GM20000 (cell line): ENCODE measurements at regions not wholly inside any gene's neighbourhood (a gene's known extent, or its start where the extent isn't known, plus 50 kb on each side); places are given as distances from the start of the nearest gene placed in this dataset.
A peak's percentile ranks its signal among the peaks of the same experiment; 100 is the strongest.

Source experiments
- DNase-seq: peaks from one replicate; pipeline ENCODE4 v3.0.0; 2012; ENCODE audit warnings: low spot score
- TF ChIP-seq, protein P1 (sequence below): IDR thresholded peaks from 2 replicates; pipeline ENCODE4 v1.5.1; 2012; ENCODE audit warnings: mild to moderate bottlenecking, control low read depth; ENCODE audit errors: extremely low read depth, missing control alignments

DNA sequence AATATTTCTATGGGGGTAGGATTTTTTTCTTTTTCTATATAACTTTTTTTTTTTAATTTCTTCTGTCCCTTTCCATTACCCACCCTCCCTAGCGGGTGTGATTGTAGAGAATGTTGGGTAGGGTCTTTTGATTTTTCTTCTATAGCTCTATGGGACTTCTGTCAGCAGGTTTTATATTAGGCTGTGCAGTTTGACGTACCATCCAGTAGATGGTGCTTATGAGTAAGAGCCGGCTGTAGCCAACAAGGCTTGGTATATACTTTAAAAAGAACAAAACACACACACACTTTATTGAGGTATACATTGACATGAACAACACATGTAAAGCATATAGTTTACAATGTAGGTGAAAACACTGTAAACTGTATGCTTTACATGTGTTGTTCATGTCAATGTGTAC, 247.9 kb upstream of the POF1B start:
- DNase-seq: no peak

DNA sequence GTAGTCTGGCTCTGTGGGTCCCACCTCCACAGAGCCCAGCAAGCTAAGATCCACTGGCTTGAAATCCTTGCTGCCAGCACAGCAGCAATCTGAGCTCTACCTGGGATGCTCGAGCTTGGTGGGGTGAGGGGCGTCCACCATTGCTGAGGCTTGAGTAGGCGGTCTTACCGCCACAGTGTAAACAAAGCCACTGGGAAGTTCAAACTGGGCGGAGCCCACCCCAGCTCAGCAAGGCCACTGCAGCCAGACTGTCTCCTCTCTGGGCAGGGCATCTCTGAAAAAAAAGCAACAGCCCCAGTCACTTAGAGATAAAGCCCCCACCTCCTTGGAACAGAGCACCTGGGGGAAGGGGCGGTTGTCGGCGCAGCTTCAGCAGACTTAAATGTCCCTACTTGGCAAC, 243.2 kb upstream of the POF1B start:
- DNase-seq: no peak
- TF ChIP-seq, protein P1, sequence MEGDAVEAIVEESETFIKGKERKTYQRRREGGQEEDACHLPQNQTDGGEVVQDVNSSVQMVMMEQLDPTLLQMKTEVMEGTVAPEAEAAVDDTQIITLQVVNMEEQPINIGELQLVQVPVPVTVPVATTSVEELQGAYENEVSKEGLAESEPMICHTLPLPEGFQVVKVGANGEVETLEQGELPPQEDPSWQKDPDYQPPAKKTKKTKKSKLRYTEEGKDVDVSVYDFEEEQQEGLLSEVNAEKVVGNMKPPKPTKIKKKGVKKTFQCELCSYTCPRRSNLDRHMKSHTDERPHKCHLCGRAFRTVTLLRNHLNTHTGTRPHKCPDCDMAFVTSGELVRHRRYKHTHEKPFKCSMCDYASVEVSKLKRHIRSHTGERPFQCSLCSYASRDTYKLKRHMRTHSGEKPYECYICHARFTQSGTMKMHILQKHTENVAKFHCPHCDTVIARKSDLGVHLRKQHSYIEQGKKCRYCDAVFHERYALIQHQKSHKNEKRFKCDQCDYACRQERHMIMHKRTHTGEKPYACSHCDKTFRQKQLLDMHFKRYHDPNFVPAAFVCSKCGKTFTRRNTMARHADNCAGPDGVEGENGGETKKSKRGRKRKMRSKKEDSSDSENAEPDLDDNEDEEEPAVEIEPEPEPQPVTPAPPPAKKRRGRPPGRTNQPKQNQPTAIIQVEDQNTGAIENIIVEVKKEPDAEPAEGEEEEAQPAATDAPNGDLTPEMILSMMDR: no peak

More for the DNA sequence above, 247.9 kb upstream of the POF1B start:
- TF ChIP-seq, protein P1: no peak

DNA sequence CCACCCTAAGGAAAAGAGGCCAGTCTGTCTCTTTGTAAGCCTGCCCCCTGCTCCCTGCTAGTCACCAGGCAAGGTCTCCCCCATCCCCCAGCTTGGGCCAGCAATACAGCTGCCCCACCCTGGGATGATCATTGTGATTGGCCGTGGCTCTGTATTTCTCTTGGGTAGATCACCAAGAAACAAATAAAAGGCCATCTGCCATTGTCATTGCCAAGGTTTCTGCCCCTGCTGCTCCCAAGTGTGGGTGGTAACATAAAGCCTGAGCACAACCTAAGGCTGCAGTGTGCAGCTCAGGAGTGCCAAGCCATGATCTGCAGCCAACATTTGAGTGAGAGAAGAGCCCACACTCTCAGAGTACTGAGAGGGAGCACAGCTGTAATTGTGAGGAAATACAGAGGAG, 241.0 kb upstream of the POF1B start:
- no peak for DNase-seq
- TF ChIP-seq, protein P1: no peak

DNA sequence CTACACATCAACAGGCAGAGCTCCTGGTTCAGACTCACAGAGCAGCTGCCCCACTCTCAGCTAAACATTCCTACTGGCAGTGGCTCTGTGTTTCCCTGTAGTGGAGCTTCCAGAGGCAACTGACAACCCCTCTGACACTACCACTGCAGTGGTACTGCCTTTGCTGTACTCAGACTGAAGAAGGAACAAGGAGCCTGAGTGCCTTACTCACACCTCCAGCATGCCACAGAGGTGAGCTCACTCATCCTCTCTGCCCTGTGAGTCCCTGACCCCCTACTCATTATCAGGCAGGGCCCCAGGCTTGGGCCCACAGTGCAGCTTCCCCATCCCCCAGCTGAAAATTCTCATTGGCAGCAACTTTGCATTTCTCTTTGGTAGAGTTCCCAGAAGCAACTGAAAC, 240.5 kb upstream of the POF1B start:
- TF ChIP-seq, protein P1: no peak
- no peak for DNase-seq

DNA sequence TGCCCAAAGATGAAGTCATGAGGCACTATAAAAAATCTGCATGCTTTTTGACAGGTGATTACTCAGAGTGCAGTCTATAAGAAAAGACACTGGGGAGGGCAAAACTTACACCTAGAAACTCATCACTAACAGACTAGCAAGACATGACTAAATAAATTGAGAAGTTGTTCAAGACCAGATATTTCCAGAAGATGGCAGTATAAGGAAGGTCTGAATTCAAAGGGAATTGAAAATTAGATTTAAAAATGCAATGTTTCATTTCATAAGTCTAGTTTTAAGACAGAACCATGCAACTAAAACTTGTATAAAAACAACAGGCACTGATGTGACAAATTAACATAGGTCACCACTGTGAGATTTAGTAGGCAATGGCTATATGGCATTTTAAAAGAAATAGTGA, 232.5 kb upstream of the POF1B start:
- TF ChIP-seq, protein P1: no peak
- peak; percentile 2 for DNase-seq

DNA sequence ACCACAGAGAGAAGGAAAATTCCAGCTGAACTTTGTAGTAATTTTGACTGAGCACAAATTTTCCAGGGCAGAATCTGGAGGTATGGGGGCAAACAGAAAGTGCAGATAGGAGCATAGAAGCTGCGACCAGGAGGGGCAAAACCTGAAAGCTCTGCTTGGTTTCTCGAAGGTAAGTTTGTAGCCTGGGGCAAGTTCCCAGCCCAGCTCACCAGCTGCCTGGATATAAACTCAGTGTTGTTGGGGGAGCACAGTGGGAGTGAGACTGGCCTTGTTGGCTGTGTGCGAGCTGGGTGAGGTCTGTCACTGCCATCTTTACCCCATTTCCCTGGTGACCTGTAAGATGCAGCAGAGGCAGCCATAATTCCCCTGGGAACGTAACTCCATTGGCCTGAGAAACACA, 213.5 kb upstream of the POF1B start:
- no peak for DNase-seq
- TF ChIP-seq, protein P1: no peak

DNA sequence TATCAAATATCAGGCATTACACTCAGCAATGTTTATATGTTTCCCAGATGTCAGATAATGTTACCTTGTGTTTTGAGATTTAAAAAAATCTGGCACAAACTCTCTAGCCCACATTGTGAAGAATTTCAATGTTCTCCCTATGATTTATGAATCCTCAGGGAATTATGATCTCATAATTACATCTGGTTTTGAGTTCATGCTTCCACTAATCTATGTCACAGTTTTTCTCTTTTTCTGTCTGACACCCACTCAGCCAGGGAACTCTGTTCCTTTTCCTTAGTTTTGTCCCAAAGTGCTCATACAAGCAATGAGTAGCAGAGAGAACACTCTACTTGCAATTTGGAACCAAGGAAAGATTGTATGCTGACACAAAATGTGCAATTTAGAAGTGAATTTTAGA, 212.1 kb upstream of the POF1B start:
- no peak for DNase-seq
- TF ChIP-seq, protein P1: no peak
